GM12872 (cell line): ENCODE measurements at regions not wholly inside any gene's neighbourhood (a gene's known extent, or its start where the extent isn't known, plus 50 kb on each side); places are given as distances from the start of the nearest gene placed in this dataset.
A peak's percentile ranks its signal among the peaks of the same experiment; 100 is the strongest.

Source experiments
- CTCF ChIP-seq: IDR thresholded peaks from 3 replicates; pipeline ENCODE4 v1.5.1; 2011; ENCODE audit warnings: low read depth, mild to moderate bottlenecking, low read length, moderate library complexity; ENCODE audit not compliant: insufficient read depth

DNA sequence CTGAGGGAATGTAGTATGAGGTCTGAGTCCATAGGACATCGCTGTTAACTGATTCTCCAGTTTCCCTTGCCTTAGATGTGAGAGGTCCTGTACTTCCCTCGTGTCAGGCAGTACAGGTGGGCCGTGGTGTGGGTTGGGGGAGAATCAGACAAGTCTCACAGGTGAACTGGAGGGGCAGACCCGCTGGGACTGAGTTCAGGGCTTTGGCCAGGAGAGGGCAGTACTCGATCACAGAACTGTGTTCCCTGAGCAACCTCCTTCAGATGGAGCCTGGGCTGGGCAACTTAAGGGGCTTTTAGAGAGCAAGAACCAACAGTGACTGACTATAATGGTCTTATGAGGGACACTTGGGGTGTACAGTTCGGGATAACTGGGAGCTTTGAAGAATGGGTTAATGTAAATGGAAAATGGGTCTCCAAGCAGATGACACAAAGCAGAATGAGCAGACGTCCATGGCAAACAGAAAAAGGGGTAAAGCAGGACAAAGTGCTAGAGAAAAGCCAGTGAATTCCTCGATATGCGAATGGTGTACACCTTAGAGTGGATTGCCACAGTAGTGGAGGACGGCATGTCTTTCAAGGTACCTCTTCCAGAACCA is 83.6 kb downstream of the CCNG2 start:
- peak; percentile 90 for TF ChIP-seq CTCF

DNA sequence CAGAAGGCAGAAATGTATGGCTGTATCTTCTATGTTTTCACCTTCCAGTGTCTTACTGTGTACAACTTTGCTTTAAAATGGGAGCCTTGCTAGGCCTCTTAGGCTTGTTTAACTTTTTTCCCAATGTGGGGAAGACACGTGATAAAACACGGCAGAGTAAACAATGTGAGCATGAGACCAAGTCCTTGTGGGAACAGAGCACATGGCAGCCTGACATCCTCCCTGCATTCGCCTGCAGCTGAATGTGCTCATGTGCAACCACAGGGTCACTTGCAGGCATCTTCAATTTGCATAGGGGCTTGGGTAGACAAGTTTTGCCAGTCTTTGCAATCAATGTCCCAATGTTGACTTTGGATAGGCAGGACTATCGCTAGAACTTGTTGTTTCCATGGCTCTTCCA is 91.8 kb downstream of the CCNG2 start:
- TF ChIP-seq CTCF = no peak

- no peak for TF ChIP-seq CTCF
These were observed 94.7 kb downstream of the CCNG2 start for GRCh38 chr4:77251751-77252150.

- no peak for TF ChIP-seq CTCF
These were observed 106.2 kb downstream of the CCNG2 start for GRCh38 chr4:77263247-77263646.

DNA sequence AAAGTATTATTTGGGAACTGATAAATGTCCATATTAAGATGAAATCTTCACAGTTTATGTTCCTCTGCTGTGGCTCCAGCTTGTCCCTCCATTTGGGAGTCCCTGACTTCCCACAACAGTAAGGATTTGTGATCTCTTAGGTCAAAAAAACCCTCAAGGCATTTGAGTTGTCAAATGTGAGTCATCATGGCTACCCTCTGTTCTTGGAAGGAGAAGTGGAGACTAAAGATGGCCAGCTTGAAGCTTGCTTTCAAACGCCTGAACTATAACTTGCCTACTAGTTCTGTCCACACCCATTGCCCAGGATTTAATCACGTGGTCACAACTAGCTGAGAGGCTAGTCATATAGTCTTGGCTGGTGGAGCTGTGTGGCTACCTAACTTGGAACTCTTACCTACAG is 107.8 kb downstream of the CCNG2 start:
- no peak for TF ChIP-seq CTCF

- TF ChIP-seq CTCF = no peak
These were observed 111.1 kb downstream of the CCNG2 start for GRCh38 chr4:77268108-77268507.

DNA sequence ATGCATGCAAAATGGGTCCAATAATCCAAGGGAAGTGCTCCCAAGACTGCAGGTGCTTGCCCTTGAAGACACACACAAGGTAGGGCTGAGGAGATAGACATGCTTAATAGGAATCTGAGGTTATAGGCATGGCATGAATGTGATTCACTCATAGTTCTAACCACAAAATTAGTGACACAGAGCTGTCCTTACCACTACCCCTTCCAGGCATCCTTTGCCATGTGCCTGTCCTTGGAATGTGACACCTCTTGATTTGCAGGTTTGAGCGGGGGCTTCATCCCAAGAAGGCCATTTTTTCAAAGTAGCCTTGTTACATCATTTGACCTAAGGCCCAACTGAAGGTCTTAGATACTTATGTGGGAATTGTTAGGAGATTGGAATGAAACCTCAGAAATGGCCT is 112.5 kb downstream of the CCNG2 start:
- TF ChIP-seq CTCF = no peak
